ENCODE measurements at regions not wholly inside any gene's neighbourhood (a gene's known extent, or its start where the extent isn't known, plus 50 kb on each side); places are given as distances from the start of the nearest gene placed in this dataset.

- TF ChIP-seq CTCF (conservative IDR thresholded peaks at IDR 0.05 in 1 of 2, IDR thresholded peaks at IDR 0.05 in 1 of 2; ENCODE audit: low read depth in 1 of 2, low read length in 2 of 2): no peak
- TF ChIP-seq EZH2 (IDR thresholded peaks at IDR 0.05; ENCODE audit: low read length, missing control alignments): no peak
Measured at GRCh38 chr21:41670056-41670805, 96.6 kb downstream of the RIPK4 start.

Measured in fibroblast of lung (primary cell).